NOMO-1 treated with DMSO at 0.1 percent for 48 hours (cell line): ENCODE measurements at regions not wholly inside any gene's neighbourhood (a gene's known extent, or its start where the extent isn't known, plus 50 kb on each side); places are given as distances from the start of the nearest gene placed in this dataset.

ENCODE experiments used
- DNase-seq: peaks from one replicate; lab custom pipeline; 2025; ENCODE audit not compliant: unreplicated experiment; lab: John Stamatoyannopoulos, UW

GRCh38 chr7:153440715-153441114 is 611.5 kb upstream of the DPP6 start:
- DNase-seq = no peak

GRCh38 chr7:153443032-153443701 is 609.0 kb upstream of the DPP6 start:
- DNase-seq = no peak

GRCh38 chr7:153444641-153445040 is 607.6 kb upstream of the DPP6 start:
- DNase-seq = no peak

- DNase-seq = no peak
Observed at GRCh38 chr7:153445641-153446040, 606.6 kb upstream of the DPP6 start.

- DNase-seq = no peak
Observed at GRCh38 chr7:153446490-153446889, 605.7 kb upstream of the DPP6 start.

- DNase-seq = no peak
Observed at GRCh38 chr7:153447011-153447410, 605.2 kb upstream of the DPP6 start.

GRCh38 chr7:153452661-153453060 is 599.5 kb upstream of the DPP6 start:
- DNase-seq = no peak

GRCh38 chr7:153454306-153454705 is 597.9 kb upstream of the DPP6 start:
- no peak for DNase-seq

GRCh38 chr7:153457746-153458145 is 594.5 kb upstream of the DPP6 start:
- DNase-seq = no peak

- no peak for DNase-seq
Observed at GRCh38 chr7:153470004-153470671, 582.1 kb upstream of the DPP6 start.

GRCh38 chr7:153472516-153472915 is 579.7 kb upstream of the DPP6 start:
- no peak for DNase-seq

- DNase-seq = no peak
Observed at GRCh38 chr7:153473185-153473584, 579.0 kb upstream of the DPP6 start.

GRCh38 chr7:153475239-153475638 is 577.0 kb upstream of the DPP6 start:
- DNase-seq = no peak

- no peak for DNase-seq
Observed at GRCh38 chr7:153476166-153476565, 576.0 kb upstream of the DPP6 start.

- DNase-seq = no peak
Observed at GRCh38 chr7:153496257-153496656, 555.9 kb upstream of the DPP6 start.

- no peak for DNase-seq
Observed at GRCh38 chr7:153503093-153503492, 549.1 kb upstream of the DPP6 start.

- DNase-seq = no peak
Observed at GRCh38 chr7:153504288-153505075, 547.7 kb upstream of the DPP6 start.

GRCh38 chr7:153507885-153508284 is 544.3 kb upstream of the DPP6 start:
- DNase-seq = no peak

GRCh38 chr7:153509768-153510167 is 542.4 kb upstream of the DPP6 start:
- no peak for DNase-seq

GRCh38 chr7:153510674-153511073 is 541.5 kb upstream of the DPP6 start:
- no peak for DNase-seq

- DNase-seq = no peak
Observed at GRCh38 chr7:153514032-153514431, 538.2 kb upstream of the DPP6 start.

- DNase-seq = no peak
Observed at GRCh38 chr7:153515359-153515758, 536.8 kb upstream of the DPP6 start.
